ENCODE measurements at regions not wholly inside any gene's neighbourhood (a gene's known extent, or its start where the extent isn't known, plus 50 kb on each side); places are given as distances from the start of the nearest gene placed in this dataset.

- Mint-ChIP-seq H3K27me3 (ENCODE audit: unreplicated experiment) (no peaks in the 10 kb centered on the region), H3K4me3 (ENCODE audit: unreplicated experiment) (no peak overlapping the region), H3K9me3 (ENCODE audit: unreplicated experiment) (no peaks in the 10 kb centered on the region), H3K36me3 (ENCODE audit: low read depth, unreplicated experiment) (no peaks in the 10 kb centered on the region), H3K27ac (ENCODE audit: unreplicated experiment) (no peak overlapping the region), H3K4me1 (ENCODE audit: unreplicated experiment) (peaks cover 2% of the 10 kb centered on the region)
- TF ChIP-seq, protein P1, sequence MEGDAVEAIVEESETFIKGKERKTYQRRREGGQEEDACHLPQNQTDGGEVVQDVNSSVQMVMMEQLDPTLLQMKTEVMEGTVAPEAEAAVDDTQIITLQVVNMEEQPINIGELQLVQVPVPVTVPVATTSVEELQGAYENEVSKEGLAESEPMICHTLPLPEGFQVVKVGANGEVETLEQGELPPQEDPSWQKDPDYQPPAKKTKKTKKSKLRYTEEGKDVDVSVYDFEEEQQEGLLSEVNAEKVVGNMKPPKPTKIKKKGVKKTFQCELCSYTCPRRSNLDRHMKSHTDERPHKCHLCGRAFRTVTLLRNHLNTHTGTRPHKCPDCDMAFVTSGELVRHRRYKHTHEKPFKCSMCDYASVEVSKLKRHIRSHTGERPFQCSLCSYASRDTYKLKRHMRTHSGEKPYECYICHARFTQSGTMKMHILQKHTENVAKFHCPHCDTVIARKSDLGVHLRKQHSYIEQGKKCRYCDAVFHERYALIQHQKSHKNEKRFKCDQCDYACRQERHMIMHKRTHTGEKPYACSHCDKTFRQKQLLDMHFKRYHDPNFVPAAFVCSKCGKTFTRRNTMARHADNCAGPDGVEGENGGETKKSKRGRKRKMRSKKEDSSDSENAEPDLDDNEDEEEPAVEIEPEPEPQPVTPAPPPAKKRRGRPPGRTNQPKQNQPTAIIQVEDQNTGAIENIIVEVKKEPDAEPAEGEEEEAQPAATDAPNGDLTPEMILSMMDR (IDR thresholded peaks at IDR 0.05; ENCODE audit: unreplicated experiment), result no peak
- DNase-seq (ENCODE audit: low spot score), result no peak
Observed at GRCh38 chr4:34200535-34200934, 2043.8 kb downstream of the ARAP2 start.

GRCh38 chr4:34202154-34202553, 2042.2 kb downstream of the ARAP2 start:
- no peaks in the 10 kb centered on the region for H3K9me3 Mint-ChIP-seq (ENCODE audit: unreplicated experiment)
- TF ChIP-seq, protein P1 (IDR thresholded peaks at IDR 0.05; ENCODE audit: unreplicated experiment), result no peak
- H3K27me3 Mint-ChIP-seq (ENCODE audit: unreplicated experiment), result no peaks in the 10 kb centered on the region
- no peak overlapping the region for H3K4me3 Mint-ChIP-seq (ENCODE audit: unreplicated experiment)
- H3K36me3 Mint-ChIP-seq (ENCODE audit: low read depth, unreplicated experiment), result no peaks in the 10 kb centered on the region
- no peak overlapping the region for H3K27ac Mint-ChIP-seq (ENCODE audit: unreplicated experiment)
- no peak for DNase-seq (ENCODE audit: low spot score)
- peaks cover 2% of the 10 kb centered on the region for H3K4me1 Mint-ChIP-seq (ENCODE audit: unreplicated experiment)

GRCh38 chr4:34220601-34221000, 2023.7 kb downstream of the ARAP2 start:
- no peak for DNase-seq (ENCODE audit: low spot score)
- TF ChIP-seq, protein P1 (IDR thresholded peaks at IDR 0.05; ENCODE audit: unreplicated experiment), result no peak
- no peaks in the 10 kb centered on the region for H3K27me3 Mint-ChIP-seq (ENCODE audit: unreplicated experiment)
- no peaks in the 10 kb centered on the region for H3K9me3 Mint-ChIP-seq (ENCODE audit: unreplicated experiment)
- H3K4me1 Mint-ChIP-seq (ENCODE audit: unreplicated experiment), result no peaks in the 10 kb centered on the region
- H3K4me3 Mint-ChIP-seq (ENCODE audit: unreplicated experiment), result no peak overlapping the region
- no peaks in the 10 kb centered on the region for H3K36me3 Mint-ChIP-seq (ENCODE audit: low read depth, unreplicated experiment)
- no peak overlapping the region for H3K27ac Mint-ChIP-seq (ENCODE audit: unreplicated experiment)

DNA sequence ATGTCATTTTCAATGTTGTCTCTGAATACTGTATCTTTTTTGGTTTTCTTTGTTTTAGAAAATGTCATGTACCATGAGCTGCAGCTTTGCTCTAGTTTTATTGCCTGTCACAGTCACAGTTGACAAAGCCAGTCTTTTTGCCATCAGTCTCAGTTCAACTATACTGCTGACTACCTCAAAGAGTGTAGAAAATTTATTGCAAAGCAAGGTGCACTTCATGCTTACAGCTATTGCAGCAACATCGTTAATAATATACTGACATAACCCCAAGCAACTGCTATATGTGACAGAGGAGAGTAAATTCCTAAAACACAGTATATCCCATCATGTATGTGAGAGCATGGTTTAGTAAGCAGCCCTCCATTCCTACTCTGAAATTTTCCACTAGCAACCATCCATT, 2022.3 kb downstream of the ARAP2 start:
- no peaks in the 10 kb centered on the region for H3K27me3 Mint-ChIP-seq (ENCODE audit: unreplicated experiment)

DNA sequence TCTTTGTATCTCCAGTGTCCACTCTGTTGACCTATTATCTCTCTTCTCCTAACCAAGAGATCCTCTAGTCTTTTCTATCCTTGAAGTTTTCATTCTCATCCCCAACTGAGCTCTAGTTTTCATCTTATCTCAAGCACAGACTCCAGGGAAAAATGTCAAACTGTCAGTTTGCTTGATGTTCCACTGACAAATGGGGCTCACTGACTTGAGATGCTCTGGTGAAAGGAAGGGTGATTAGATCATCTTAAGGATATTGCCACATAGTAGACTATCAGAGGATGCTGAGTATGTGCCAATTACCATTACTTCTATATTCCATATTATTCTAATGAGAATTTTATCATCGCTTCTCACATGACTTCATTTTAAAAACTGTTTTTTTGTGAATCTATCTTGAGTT, 2008.2 kb downstream of the ARAP2 start:
- Mint-ChIP-seq H3K9me3 (ENCODE audit: unreplicated experiment) (no peaks in the 10 kb centered on the region), H3K4me3 (ENCODE audit: unreplicated experiment) (no peak overlapping the region), H3K27ac (ENCODE audit: unreplicated experiment) (no peak overlapping the region), H3K36me3 (ENCODE audit: low read depth, unreplicated experiment) (no peaks in the 10 kb centered on the region), H3K27me3 (ENCODE audit: unreplicated experiment) (no peaks in the 10 kb centered on the region), H3K4me1 (ENCODE audit: unreplicated experiment) (no peaks in the 10 kb centered on the region)
- TF ChIP-seq, protein P1 (IDR thresholded peaks at IDR 0.05; ENCODE audit: unreplicated experiment), result no peak
- no peak for DNase-seq (ENCODE audit: low spot score)

More for the DNA sequence above, 2022.3 kb downstream of the ARAP2 start:
- TF ChIP-seq, protein P1 (IDR thresholded peaks at IDR 0.05; ENCODE audit: unreplicated experiment), result no peak
- H3K4me1 Mint-ChIP-seq (ENCODE audit: unreplicated experiment), result no peaks in the 10 kb centered on the region
- no peak overlapping the region for H3K4me3 Mint-ChIP-seq (ENCODE audit: unreplicated experiment)
- no peak overlapping the region for H3K27ac Mint-ChIP-seq (ENCODE audit: unreplicated experiment)
- no peaks in the 10 kb centered on the region for H3K9me3 Mint-ChIP-seq (ENCODE audit: unreplicated experiment)
- no peaks in the 10 kb centered on the region for H3K36me3 Mint-ChIP-seq (ENCODE audit: low read depth, unreplicated experiment)
- DNase-seq (ENCODE audit: low spot score), result no peak

Measured in endothelial cell (in vitro differentiated cells).